Gastrocnemius medialis (tissue), 4 donors: ENCODE measurements at regions not wholly inside any gene's neighbourhood (a gene's known extent, or its start where the extent isn't known, plus 50 kb on each side); places are given as distances from the start of the nearest gene placed in this dataset.

ENCODE experiments used
- ATAC-seq, 2 donors: fragments of 150-250 bp; one replicate each; pipeline ENCODE4 v1.9.1; 2016
- DNase-seq, 2 donors: peaks; one replicate each; pipeline ENCODE4 v3.0.0-alpha.2; 2019
- H3K27ac ChIP-seq, 4 donors: fragments of 200-600 bp; sonication (generic); 1 replicate in 1 of 4; 2 replicates in 3 of 4; pipeline ENCODE4 v1.5.1; 2016 to 2018; ENCODE audit warnings: mild to moderate bottlenecking in 2 of 4, moderate library complexity in 1 of 4
- H3K27me3 ChIP-seq, 3 donors: fragments of 200-600 bp; sonication (generic) in 2 of 3; 1 replicate in 1 of 3; 2 replicates in 2 of 3; pipeline versions ENCODE4 v1.5.1 to v1.6.0; 2016 to 2019; ENCODE audit warnings: mild to moderate bottlenecking in 1 of 3, moderate library complexity in 1 of 3
- H3K36me3 ChIP-seq, 2 donors: fragments of 200-600 bp; sonication (generic) in 1 of 2; one replicate each; pipeline ENCODE4 v1.5.1; 2017 to 2018
- H3K4me1 ChIP-seq, 2 donors: fragments of 200-600 bp; sonication (generic) in 1 of 2; one replicate each; pipeline ENCODE4 v1.5.1; 2016 to 2017; ENCODE audit warnings: mild to moderate bottlenecking in 2 of 2
- H3K4me3 ChIP-seq, 4 donors: fragments of 200-600 bp; sonication (generic) in 3 of 4; 1 replicate in 1 of 4; 2 replicates in 3 of 4; pipeline ENCODE4 v1.5.1; 2016 to 2019; ENCODE audit warnings: mild to moderate bottlenecking in 2 of 4
- H3K9me3 ChIP-seq, 3 donors: fragments of 200-600 bp; sonication (generic) in 2 of 3; 1 replicate in 1 of 3; 2 replicates in 2 of 3; pipeline ENCODE4 v1.5.1; 2016 to 2019
- POLR2A ChIP-seq, 2 donors: fragments of 450-650 bp; IDR thresholded peaks; one replicate each; pipeline ENCODE4 v1.6.1; 2017; ENCODE audit warnings: antibody characterized with exemption in 2 of 2, mild to moderate bottlenecking in 2 of 2, moderate library complexity in 2 of 2
- in situ Hi-C, 4 donors: fragments of 200-750 bp; cut with MboI; loops; one replicate each; pipeline versions ENCODE4 v1.15.0 to v1.8.0; 2017; ENCODE audit warnings: low sequenced_read_pairs in 4 of 4
- intact Hi-C: fragments of 100-400 bp; cut with DNase I; formaldehyde crosslinking; loops from one replicate; pipeline ENCODE4 v1.15.1; 2023; ENCODE audit warnings: low total_unique reads
- TF ChIP-seq, protein P1 (sequence below), 5 experiments: fragments of 450-650 bp in 3 of 5; fragments of 200-600 bp in 2 of 5; sonication (generic) in 2 of 5; IDR thresholded peaks in 4 of 5; conservative IDR thresholded peaks in 1 of 5; 1 replicate in 4 of 5; 2 replicates in 1 of 5; pipeline ENCODE4 v1.5.1; 2016 to 2019; ENCODE audit warnings: antibody characterized with exemption in 5 of 5, mild to moderate bottlenecking in 3 of 5, moderate library complexity in 3 of 5

DNA sequence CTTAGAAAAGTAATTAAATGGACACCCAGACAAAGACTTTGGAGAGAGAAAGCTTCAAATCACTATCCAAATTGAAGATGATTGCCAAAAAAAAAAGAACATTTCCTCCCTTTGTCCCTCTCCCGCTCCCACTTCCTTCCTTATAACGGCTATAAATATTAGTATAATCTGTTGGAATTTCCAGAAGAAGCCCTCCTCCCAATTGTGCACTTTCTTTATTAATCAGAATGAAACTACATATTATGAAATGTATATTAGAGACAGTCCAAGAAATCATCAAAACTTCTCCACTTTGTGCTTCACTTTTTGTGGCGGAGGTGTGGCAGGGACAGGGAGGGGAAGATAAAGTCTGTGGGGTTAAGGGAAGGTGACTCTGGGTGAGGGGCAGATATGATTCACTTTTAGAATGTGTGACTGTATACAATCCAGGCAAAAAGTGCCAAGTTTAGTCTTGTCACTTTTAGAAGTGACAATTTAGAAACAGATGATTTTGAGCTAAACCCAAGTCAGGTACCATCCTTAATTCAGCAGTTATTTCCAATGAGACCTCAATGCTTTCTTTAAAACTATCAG lies 195.0 kb upstream of the MARCKS start:
- ATAC-seq = no peak
- in situ Hi-C loops = no loop called here
- H3K27ac ChIP-seq = no peak overlapping the region
- H3K4me3 ChIP-seq = no peak overlapping the region
- H3K9me3 ChIP-seq = no peaks in the 10 kb centered on the region
- no peak for TF ChIP-seq POLR2A (IDR thresholded peaks at IDR 0.05)
- TF ChIP-seq, protein P1, sequence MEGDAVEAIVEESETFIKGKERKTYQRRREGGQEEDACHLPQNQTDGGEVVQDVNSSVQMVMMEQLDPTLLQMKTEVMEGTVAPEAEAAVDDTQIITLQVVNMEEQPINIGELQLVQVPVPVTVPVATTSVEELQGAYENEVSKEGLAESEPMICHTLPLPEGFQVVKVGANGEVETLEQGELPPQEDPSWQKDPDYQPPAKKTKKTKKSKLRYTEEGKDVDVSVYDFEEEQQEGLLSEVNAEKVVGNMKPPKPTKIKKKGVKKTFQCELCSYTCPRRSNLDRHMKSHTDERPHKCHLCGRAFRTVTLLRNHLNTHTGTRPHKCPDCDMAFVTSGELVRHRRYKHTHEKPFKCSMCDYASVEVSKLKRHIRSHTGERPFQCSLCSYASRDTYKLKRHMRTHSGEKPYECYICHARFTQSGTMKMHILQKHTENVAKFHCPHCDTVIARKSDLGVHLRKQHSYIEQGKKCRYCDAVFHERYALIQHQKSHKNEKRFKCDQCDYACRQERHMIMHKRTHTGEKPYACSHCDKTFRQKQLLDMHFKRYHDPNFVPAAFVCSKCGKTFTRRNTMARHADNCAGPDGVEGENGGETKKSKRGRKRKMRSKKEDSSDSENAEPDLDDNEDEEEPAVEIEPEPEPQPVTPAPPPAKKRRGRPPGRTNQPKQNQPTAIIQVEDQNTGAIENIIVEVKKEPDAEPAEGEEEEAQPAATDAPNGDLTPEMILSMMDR (IDR thresholded peaks at IDR 0.05 in 4 of 5, conservative IDR thresholded peaks at IDR 0.05 in 1 of 5) = no peak
- no peaks in the 10 kb centered on the region for H3K4me1 ChIP-seq
- no peaks in the 10 kb centered on the region for H3K36me3 ChIP-seq
- intact Hi-C loops = no loop called here
- no peaks in the 10 kb centered on the region for H3K27me3 ChIP-seq
- DNase-seq = no peak

DNA sequence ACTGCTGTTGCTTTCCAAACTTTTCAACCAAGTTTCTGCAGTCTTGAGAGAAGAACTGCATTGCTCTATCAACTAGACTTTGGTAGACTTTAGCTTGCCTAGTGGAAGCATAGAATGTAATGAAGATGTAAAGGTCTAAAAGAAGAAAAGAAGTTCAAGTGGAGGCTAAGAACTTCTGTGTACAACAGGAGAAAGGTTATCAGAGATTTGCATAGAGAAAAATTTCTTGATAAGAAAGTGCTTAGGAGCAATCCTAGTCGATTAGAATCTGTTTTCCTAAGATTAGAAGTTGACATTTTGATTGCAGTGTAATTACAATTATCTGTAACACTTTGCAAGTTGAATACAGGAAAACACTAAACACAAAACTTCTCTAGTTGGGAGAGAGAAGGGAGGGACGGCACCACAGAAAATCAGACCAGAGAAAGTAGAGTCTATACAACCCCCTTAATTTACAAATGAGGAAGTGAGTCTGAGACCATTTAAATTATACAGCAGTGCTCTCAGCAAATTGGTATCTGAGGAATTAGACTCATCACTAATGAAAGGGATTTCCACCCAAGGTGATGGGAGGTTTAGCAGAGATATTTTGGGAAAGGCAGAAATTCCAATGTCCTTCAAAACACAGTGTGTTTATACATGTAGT lies 194.3 kb upstream of the MARCKS start:
- no peaks in the 10 kb centered on the region for H3K27me3 ChIP-seq
- no peaks in the 10 kb centered on the region for H3K4me1 ChIP-seq
- H3K9me3 ChIP-seq = no peaks in the 10 kb centered on the region
- DNase-seq = no peak
- H3K4me3 ChIP-seq = no peak overlapping the region
- no peak for ATAC-seq
- intact Hi-C loops = no loop called here
- no peak overlapping the region for H3K27ac ChIP-seq
- H3K36me3 ChIP-seq = no peaks in the 10 kb centered on the region
- no peak for TF ChIP-seq POLR2A (IDR thresholded peaks at IDR 0.05)
- TF ChIP-seq, protein P1 (IDR thresholded peaks at IDR 0.05 in 4 of 5, conservative IDR thresholded peaks at IDR 0.05 in 1 of 5) = no peak
- in situ Hi-C loops = no loop called here

DNA sequence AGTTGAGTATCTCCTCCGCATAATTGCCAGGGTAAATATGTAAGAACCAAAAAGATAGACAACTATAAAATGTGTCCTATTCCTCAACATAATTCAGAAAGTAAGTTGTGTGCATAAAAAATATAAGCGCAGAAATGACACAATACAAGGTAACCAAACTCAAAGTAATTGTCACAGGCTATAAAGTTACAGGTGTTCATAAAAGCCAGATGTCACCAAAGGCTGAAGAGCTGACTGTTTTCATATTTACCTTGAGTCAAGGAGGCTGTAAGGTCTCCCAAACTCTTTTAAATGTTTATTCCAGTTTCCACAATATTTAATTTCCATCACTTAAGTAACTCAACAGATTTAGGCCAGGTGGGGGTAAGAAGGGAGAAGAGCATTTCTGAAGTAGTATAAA lies 192.2 kb upstream of the MARCKS start:
- Histone ChIP-seq H3K4me1 (peaks cover 0 to 4% of the 10 kb centered on the region in 2 donors), H3K27me3 (no peaks in the 10 kb centered on the region), H3K27ac (no peak overlapping the region), H3K36me3 (no peaks in the 10 kb centered on the region), H3K9me3 (no peaks in the 10 kb centered on the region), H3K4me3 (no peak overlapping the region)
- in situ Hi-C loops = no loop called here
- DNase-seq = no peak
- intact Hi-C loops = no loop called here
- ATAC-seq = no peak
- TF ChIP-seq, protein P1 (IDR thresholded peaks at IDR 0.05 in 4 of 5, conservative IDR thresholded peaks at IDR 0.05 in 1 of 5) = no peak
- no peak for TF ChIP-seq POLR2A (IDR thresholded peaks at IDR 0.05)

DNA sequence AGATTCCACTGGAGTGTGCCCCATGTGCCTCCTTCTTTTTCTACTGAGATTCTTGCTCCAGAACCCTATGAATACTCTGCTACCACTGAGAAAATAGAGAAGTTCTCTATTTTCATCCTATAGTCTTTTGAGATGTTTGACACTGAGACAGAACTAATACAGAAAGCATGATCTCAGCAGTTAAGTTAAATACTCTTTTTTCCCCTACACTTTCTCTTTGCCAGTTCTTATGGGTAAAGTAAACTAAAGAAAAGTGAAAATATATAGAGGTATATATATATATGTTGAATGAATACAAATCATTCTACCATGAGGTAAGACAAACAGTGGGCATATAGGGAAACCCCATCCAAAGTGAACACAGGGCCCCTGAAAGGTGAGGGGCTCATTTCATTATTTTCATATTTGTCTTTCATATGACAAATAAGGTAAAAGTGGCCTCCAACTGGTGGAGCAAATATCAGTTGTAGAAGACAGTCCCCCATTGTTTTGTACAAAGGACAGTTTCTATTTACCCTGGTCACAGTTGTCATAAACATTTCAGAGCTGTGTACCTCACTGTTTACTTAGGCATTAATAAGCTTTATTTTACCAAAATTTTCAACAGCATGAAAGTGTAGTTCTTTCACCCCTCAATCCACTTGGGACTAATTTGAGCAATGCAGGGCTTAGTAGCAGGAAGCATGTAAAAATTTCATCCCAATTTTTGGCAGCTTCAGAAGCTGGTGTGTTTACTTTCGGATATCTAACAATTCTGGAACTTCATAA lies 188.3 kb upstream of the MARCKS start:
- no peak for ATAC-seq
- DNase-seq = no peak
- intact Hi-C loops = no loop called here
- in situ Hi-C loops = no loop called here
- Histone ChIP-seq H3K4me1 (peaks cover 4 to 9% of the 10 kb centered on the region in 2 donors), H3K27ac (no peak overlapping the region), H3K27me3 (no peaks in the 10 kb centered on the region), H3K9me3 (no peaks in the 10 kb centered on the region), H3K4me3 (no peak overlapping the region), H3K36me3 (no peaks in the 10 kb centered on the region)
- TF ChIP-seq POLR2A (IDR thresholded peaks at IDR 0.05) = no peak
- TF ChIP-seq, protein P1 (IDR thresholded peaks at IDR 0.05 in 4 of 5, conservative IDR thresholded peaks at IDR 0.05 in 1 of 5) = no peak
